GM18517 (cell line): ENCODE measurements at regions not wholly inside any gene's neighbourhood (a gene's known extent, or its start where the extent isn't known, plus 50 kb on each side); places are given as distances from the start of the nearest gene placed in this dataset.
"Not testable (repeated sequence)": the region's sequence is repeated elsewhere in the genome, so short reads cannot be mapped to it uniquely, and the experiment has no call there.

Experiments
- ATAC-seq: cut with Tn5 transposase; IDR thresholded peaks from one replicate; pipeline ENCODE4 v1.9.1; 2021; ENCODE audit warnings: mild to moderate bottlenecking, moderate library complexity; ENCODE audit not compliant: unreplicated experiment

GRCh38 chr12:87430444-87430843 lies 598.8 kb downstream of the C12orf50 start:
- ATAC-seq: no peak

GRCh38 chr12:87428701-87429277 lies 600.4 kb downstream of the C12orf50 start:
- ATAC-seq: no peak

- ATAC-seq: no peak
Observed at GRCh38 chr12:87427770-87428169, 601.4 kb downstream of the C12orf50 start.

- ATAC-seq: no peak
Observed at GRCh38 chr12:87425942-87426554, 603.2 kb downstream of the C12orf50 start.

- ATAC-seq: not testable (repeated sequence)
Observed at GRCh38 chr12:87421233-87421632, 608.0 kb downstream of the C12orf50 start.

- no peak for ATAC-seq
Observed at GRCh38 chr12:87413784-87414183, 615.4 kb downstream of the C12orf50 start.

- ATAC-seq: no peak
Observed at GRCh38 chr12:87406926-87407325, 622.3 kb downstream of the C12orf50 start.

- ATAC-seq: no peak
Observed at GRCh38 chr12:87405918-87406317, 623.3 kb downstream of the C12orf50 start.

GRCh38 chr12:87394168-87394567 lies 635.0 kb downstream of the C12orf50 start:
- not testable (repeated sequence) for ATAC-seq

- ATAC-seq: no peak
Observed at GRCh38 chr12:87388376-87388775, 640.8 kb downstream of the C12orf50 start.

GRCh38 chr12:87385322-87385721 lies 643.9 kb downstream of the C12orf50 start:
- ATAC-seq: no peak

GRCh38 chr12:87384226-87384625 lies 645.0 kb downstream of the C12orf50 start:
- ATAC-seq: no peak

GRCh38 chr12:87383680-87384079 lies 645.5 kb downstream of the C12orf50 start:
- no peak for ATAC-seq

- no peak for ATAC-seq
Observed at GRCh38 chr12:87382959-87383566, 646.1 kb downstream of the C12orf50 start.

- ATAC-seq: no peak
Observed at GRCh38 chr12:87382436-87382835, 646.8 kb downstream of the C12orf50 start.

GRCh38 chr12:87381742-87382141 lies 647.5 kb downstream of the C12orf50 start:
- no peak for ATAC-seq

GRCh38 chr12:87378526-87378925 lies 650.7 kb downstream of the C12orf50 start:
- no peak for ATAC-seq

GRCh38 chr12:87376722-87377121 lies 652.5 kb downstream of the C12orf50 start:
- no peak for ATAC-seq

- ATAC-seq: no peak
Observed at GRCh38 chr12:87369161-87369560, 660.0 kb downstream of the C12orf50 start.

GRCh38 chr12:87368259-87368658 lies 660.9 kb downstream of the C12orf50 start:
- ATAC-seq: no peak

- ATAC-seq: no peak
Observed at GRCh38 chr12:87365423-87365822, 663.8 kb downstream of the C12orf50 start.

- no peak for ATAC-seq
Observed at GRCh38 chr12:87363497-87364084, 665.6 kb downstream of the C12orf50 start.
